ENCODE measurements at regions not wholly inside any gene's neighbourhood (a gene's known extent, or its start where the extent isn't known, plus 50 kb on each side); places are given as distances from the start of the nearest gene placed in this dataset.

- DNase-seq = no peak
These were observed 137.9 kb upstream of the S100G start for GRCh38 chrX:16511796-16512776.

- no peak for DNase-seq
These were observed 133.6 kb upstream of the S100G start for GRCh38 chrX:16516232-16516876.

- no peak for DNase-seq
These were observed 132.8 kb upstream of the S100G start for GRCh38 chrX:16517039-16517605.

GRCh38 chrX:16518131-16518530 is 131.8 kb upstream of the S100G start:
- DNase-seq = no peak

GRCh38 chrX:16524316-16524715 is 125.6 kb upstream of the S100G start:
- DNase-seq = no peak

- no peak for DNase-seq
These were observed 124.0 kb upstream of the S100G start for GRCh38 chrX:16526003-16526402.

- DNase-seq = no peak
These were observed 121.3 kb upstream of the S100G start for GRCh38 chrX:16528620-16529019.
